ENCODE measurements at regions not wholly inside any gene's neighbourhood (a gene's known extent, or its start where the extent isn't known, plus 50 kb on each side); places are given as distances from the start of the nearest gene placed in this dataset.

GRCh38 chr2:59490192-59490591, 1063.3 kb downstream of the BCL11A start:
- no peaks in the 10 kb centered on the region for H3K27me3 ChIP-seq
- H3K36me3 ChIP-seq = no peaks in the 10 kb centered on the region
- no peak overlapping the region for H3K27ac ChIP-seq
- intact Hi-C loops (cut with DNase I; ENCODE audit: low total_unique reads) = no loop called here
- H3K9me3 ChIP-seq = no peaks in the 10 kb centered on the region
- no peak overlapping the region for H3K4me3 ChIP-seq
- no peak for DNase-seq
- H3K4me1 ChIP-seq = no peaks in the 10 kb centered on the region
- TF ChIP-seq POLR2A (IDR thresholded peaks at IDR 0.05) = no peak

GRCh38 chr2:59484673-59485072, 1068.8 kb downstream of the BCL11A start:
- Histone ChIP-seq H3K36me3 (no peaks in the 10 kb centered on the region), H3K27ac (no peak overlapping the region), H3K27me3 (no peaks in the 10 kb centered on the region), H3K4me3 (no peak overlapping the region), H3K4me1 (no peaks in the 10 kb centered on the region), H3K9me3 (no peaks in the 10 kb centered on the region)
- no peak for DNase-seq
- TF ChIP-seq CTCF (IDR thresholded peaks at IDR 0.05) (no peak), POLR2A (IDR thresholded peaks at IDR 0.05) (no peak)
- intact Hi-C loops (cut with DNase I; ENCODE audit: low total_unique reads) = no loop called here

GRCh38 chr2:59463426-59463825, 1090.0 kb downstream of the BCL11A start:
- H3K27me3 ChIP-seq = no peaks in the 10 kb centered on the region
- H3K27ac ChIP-seq = no peak overlapping the region
- no peaks in the 10 kb centered on the region for H3K36me3 ChIP-seq
- no peaks in the 10 kb centered on the region for H3K4me1 ChIP-seq
- DNase-seq = no peak
- intact Hi-C loops (cut with DNase I; ENCODE audit: low total_unique reads) = no loop called here
- H3K4me3 ChIP-seq = no peak overlapping the region
- TF ChIP-seq CTCF (IDR thresholded peaks at IDR 0.05) (no peak), POLR2A (IDR thresholded peaks at IDR 0.05) (no peak)
- H3K9me3 ChIP-seq = no peaks in the 10 kb centered on the region

- H3K27me3 ChIP-seq = no peaks in the 10 kb centered on the region
- no peak for DNase-seq
- H3K4me3 ChIP-seq = no peak overlapping the region
- intact Hi-C loops (cut with DNase I; ENCODE audit: low total_unique reads) = no loop called here
- no peaks in the 10 kb centered on the region for H3K4me1 ChIP-seq
- no peaks in the 10 kb centered on the region for H3K9me3 ChIP-seq
- no peak overlapping the region for H3K27ac ChIP-seq
- TF ChIP-seq POLR2A (IDR thresholded peaks at IDR 0.05) (no peak), CTCF (IDR thresholded peaks at IDR 0.05) (no peak)
- H3K36me3 ChIP-seq = no peaks in the 10 kb centered on the region
Measured at GRCh38 chr2:59462422-59463197, 1090.8 kb downstream of the BCL11A start.

- no peaks in the 10 kb centered on the region for H3K36me3 ChIP-seq
- TF ChIP-seq POLR2A (IDR thresholded peaks at IDR 0.05) (no peak), CTCF (IDR thresholded peaks at IDR 0.05) (no peak)
Measured at GRCh38 chr2:59461127-59461526, 1092.3 kb downstream of the BCL11A start.

More at GRCh38 chr2:59461127-59461526, 1092.3 kb downstream of the BCL11A start:
- no peak for DNase-seq
- Histone ChIP-seq H3K4me3 (no peak overlapping the region), H3K27ac (no peak overlapping the region), H3K27me3 (no peaks in the 10 kb centered on the region), H3K4me1 (no peaks in the 10 kb centered on the region), H3K9me3 (no peaks in the 10 kb centered on the region)
- intact Hi-C loops (cut with DNase I; ENCODE audit: low total_unique reads) = no loop called here
